GM10266 (cell line): ENCODE measurements at regions not wholly inside any gene's neighbourhood (a gene's known extent, or its start where the extent isn't known, plus 50 kb on each side); places are given as distances from the start of the nearest gene placed in this dataset.
"Not testable (repeated sequence)": the region's sequence is repeated elsewhere in the genome, so short reads cannot be mapped to it uniquely, and the experiment has no call there.

Experiments used
- DNase-seq: peaks from one replicate; pipeline ENCODE4 v3.0.0; 2012; ENCODE audit errors: extremely low spot score
- CTCF ChIP-seq: IDR thresholded peaks from 2 replicates; pipeline ENCODE4 v1.5.1; 2012; ENCODE audit warnings: mild to moderate bottlenecking, low read depth; ENCODE audit not compliant: control insufficient read depth, insufficient read depth; ENCODE audit errors: missing control alignments

GRCh38 chr1:100597061-100597741 lies 59.3 kb downstream of the GPR88 start:
- DNase-seq = no peak
- TF ChIP-seq CTCF = no peak

GRCh38 chr1:100597784-100598183 lies 59.8 kb downstream of the GPR88 start:
- no peak for TF ChIP-seq CTCF

GRCh38 chr1:100600377-100600776 lies 62.4 kb downstream of the GPR88 start:
- not testable (repeated sequence) for DNase-seq

More at GRCh38 chr1:100597784-100598183, 59.8 kb downstream of the GPR88 start:
- DNase-seq = no peak

GRCh38 chr1:100602028-100602427 lies 64.1 kb downstream of the GPR88 start:
- DNase-seq = not testable (repeated sequence)

- no peak for DNase-seq
- no peak for TF ChIP-seq CTCF
Observed at GRCh38 chr1:100604372-100604771, 66.4 kb downstream of the GPR88 start.

- peak; percentile 51 for TF ChIP-seq CTCF
- no peak for DNase-seq
Observed at GRCh38 chr1:100606438-100606837, 68.5 kb downstream of the GPR88 start.

GRCh38 chr1:100607628-100608240 lies 69.8 kb downstream of the GPR88 start:
- TF ChIP-seq CTCF = no peak
- no peak for DNase-seq

GRCh38 chr1:100609849-100610248 lies 71.9 kb downstream of the GPR88 start:
- no peak for TF ChIP-seq CTCF
- no peak for DNase-seq
